Heart right ventricle (tissue), 16 donors: ENCODE measurements at regions not wholly inside any gene's neighbourhood (a gene's known extent, or its start where the extent isn't known, plus 50 kb on each side); places are given as distances from the start of the nearest gene placed in this dataset.

Experiments used
- ATAC-seq, 8 donors: fragments of 200-7000 bp; cut with Tn5 transposase; one replicate each; pipeline ENCODE4 v1.9.1; 2020; ENCODE audit warnings: mild to moderate bottlenecking in 8 of 8, moderate library complexity in 8 of 8, moderate number of reproducible peaks in 1 of 8
- DNase-seq, 2 donors: peaks; one replicate each; pipeline ENCODE4 v3.0.0-alpha.2; 2020
- H3K27ac ChIP-seq, 10 donors: fragments of 200-600 bp; sonication (generic) in 2 of 10; one replicate each; pipeline versions ENCODE4 v1.5.0 to v1.8.0; 2020 to 2022; ENCODE audit warnings: mild to moderate bottlenecking in 3 of 10
- H3K27me3 ChIP-seq, 7 donors: fragments of 200-600 bp; one replicate each; pipeline ENCODE4 v1.8.0; 2021 to 2022; ENCODE audit warnings: mild to moderate bottlenecking in 2 of 7
- H3K36me3 ChIP-seq, 9 donors: fragments of 200-600 bp; sonication (generic) in 1 of 9; one replicate each; pipeline versions ENCODE4 v1.5.0 to v1.8.0; 2020 to 2022; ENCODE audit warnings: mild to moderate bottlenecking in 2 of 9
- H3K4me1 ChIP-seq, 9 donors: fragments of 200-600 bp; sonication (generic) in 1 of 9; one replicate each; pipeline versions ENCODE4 v1.5.0 to v1.8.0; 2020 to 2022; ENCODE audit warnings: mild to moderate bottlenecking in 4 of 9
- H3K4me3 ChIP-seq, 10 donors: fragments of 200-600 bp; sonication (generic) in 2 of 10; one replicate each; pipeline versions ENCODE4 v1.5.0 to v1.8.0; 2020 to 2022; ENCODE audit warnings: mild to moderate bottlenecking in 7 of 10, moderate library complexity in 2 of 10
- H3K9me3 ChIP-seq, 11 donors: fragments of 200-600 bp in 10 of 11; sonication (generic) in 2 of 11; one replicate each; pipeline versions ENCODE4 v1.5.0 to v1.8.0; 2013 to 2022; ENCODE audit warnings: mild to moderate bottlenecking in 2 of 11, control low read depth in 1 of 11, moderate library complexity in 1 of 11
- WGBS, 2 donors: extraction: QIAGEN DNeasy Blood & Tissue Kit; methylation state at CpG; one replicate each; pipeline ENCODE4 v1.1.7; 2013; ENCODE audit warnings: inconsistent platforms in 1 of 2; 5-methylcytosine and 5-hydroxymethylcytosine counted together
- intact Hi-C, 10 donors: fragments of 100-400 bp; cut with DNase I; formaldehyde crosslinking; loops; one replicate each; pipeline versions ENCODE4 v1.11.1 to v1.14.2; 2022
- TF ChIP-seq, protein P1 (sequence below), 9 donors: fragments of 200-600 bp; sonication (generic) in 2 of 9; IDR thresholded peaks; one replicate each; pipeline versions ENCODE4 v1.5.0 to v1.8.0; 2021 to 2022; ENCODE audit warnings: antibody characterized with exemption in 9 of 9, mild to moderate bottlenecking in 5 of 9, moderate library complexity in 1 of 9
- donor health status: Arrhythmogenic right ventricular cardiomyopathy.
- donor health status: ischemic (EF 13 %, LVEDD 7.1; RV severe dilation, severe dysfunction).
- donor health status: healthy with polysubstance abuse.
- donor health status: DM: no; HTN: yes; CAD: no.
- donor health status: DM: no; HTN: no; CAD: no.
- donor health status: ischemic (EF 25% LVEDD 6.9; RV normal size, moderate dysfunction).
- donor health status: ischemic (EF 25% LVEDD 5.7; RV mildly dilated, moderate dysfunction).
- donor health status: healthy.
- donor health status: DM: yes; HTN: yes; CAD: no.
- donor health status: Ischemic cardiomyopathy.
- donor health status: ischemic (EF 35%, LVEDD 5.7; RV mildly dilated, moderate dysfunction).
- donor health status: nonischemic (EF 11% LVEDD 7.7; RV severe dilation, severe dysfunction).
- donor health status: DM: yes; HTN: yes; CAD: no.
- donor health status: PGD.
- donor health status: ischemic (EF 29% LVEDD 5.4; RV normal size, mild dysfunction).
- donor health status: nonischemic (EF 23%, LVEDD 6.1; RV moderate dilation, normal function).

DNA sequence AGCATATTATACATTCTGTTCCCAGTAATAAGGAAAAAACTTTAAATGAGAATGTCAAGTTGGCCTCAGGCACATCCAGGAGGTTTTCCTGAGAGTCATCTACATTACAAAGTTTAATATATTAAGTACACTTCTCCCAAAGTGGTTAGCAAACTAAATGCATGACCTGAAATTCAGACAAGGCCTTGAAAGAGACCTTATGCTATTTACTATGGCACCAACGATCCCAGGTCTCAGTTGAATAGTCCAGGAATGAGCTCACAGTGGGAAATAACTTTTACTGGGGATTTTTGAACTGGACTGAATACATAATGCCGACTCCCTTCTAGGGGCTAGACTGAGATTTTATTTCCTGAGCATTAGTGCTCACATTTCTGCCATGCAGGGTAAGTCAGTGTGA lies 1577.5 kb upstream of the PCDH7 start:
- Histone ChIP-seq H3K4me3 (no peak overlapping the region), H3K27me3 (no peaks in the 10 kb centered on the region), H3K36me3 (no peaks in the 10 kb centered on the region), H3K4me1 (no peaks in the 10 kb centered on the region), H3K9me3 (no peaks in the 10 kb centered on the region), H3K27ac (no peak overlapping the region)
- 70 to 73% methylated on average over 2 of the region's 2 CpGs for WGBS, 2 donors
- TF ChIP-seq, protein P1, sequence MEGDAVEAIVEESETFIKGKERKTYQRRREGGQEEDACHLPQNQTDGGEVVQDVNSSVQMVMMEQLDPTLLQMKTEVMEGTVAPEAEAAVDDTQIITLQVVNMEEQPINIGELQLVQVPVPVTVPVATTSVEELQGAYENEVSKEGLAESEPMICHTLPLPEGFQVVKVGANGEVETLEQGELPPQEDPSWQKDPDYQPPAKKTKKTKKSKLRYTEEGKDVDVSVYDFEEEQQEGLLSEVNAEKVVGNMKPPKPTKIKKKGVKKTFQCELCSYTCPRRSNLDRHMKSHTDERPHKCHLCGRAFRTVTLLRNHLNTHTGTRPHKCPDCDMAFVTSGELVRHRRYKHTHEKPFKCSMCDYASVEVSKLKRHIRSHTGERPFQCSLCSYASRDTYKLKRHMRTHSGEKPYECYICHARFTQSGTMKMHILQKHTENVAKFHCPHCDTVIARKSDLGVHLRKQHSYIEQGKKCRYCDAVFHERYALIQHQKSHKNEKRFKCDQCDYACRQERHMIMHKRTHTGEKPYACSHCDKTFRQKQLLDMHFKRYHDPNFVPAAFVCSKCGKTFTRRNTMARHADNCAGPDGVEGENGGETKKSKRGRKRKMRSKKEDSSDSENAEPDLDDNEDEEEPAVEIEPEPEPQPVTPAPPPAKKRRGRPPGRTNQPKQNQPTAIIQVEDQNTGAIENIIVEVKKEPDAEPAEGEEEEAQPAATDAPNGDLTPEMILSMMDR (IDR thresholded peaks at IDR 0.05) = no peak
- ATAC-seq = no peak
- intact Hi-C loops = no loop called here
- no peak for DNase-seq

DNA sequence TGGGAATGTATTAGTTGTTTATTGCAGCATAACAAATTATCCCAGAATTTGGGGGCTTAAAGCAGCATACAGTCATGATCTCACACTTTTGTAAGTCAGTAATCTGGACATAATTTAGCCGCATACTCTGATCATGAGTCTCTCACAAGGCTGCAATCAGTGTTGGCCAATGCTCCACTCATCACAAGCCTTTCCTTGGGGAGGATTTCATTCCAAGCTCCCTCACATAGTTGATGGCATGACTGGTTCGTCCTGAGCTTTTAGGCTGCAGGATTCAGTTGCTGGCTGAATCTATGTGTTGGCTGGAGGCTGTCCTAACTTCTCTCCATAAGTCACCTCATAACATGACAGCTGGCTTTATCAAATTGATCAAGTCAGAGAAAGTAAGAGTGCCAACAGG lies 1568.6 kb upstream of the PCDH7 start:
- whole genome bisulfite sequencing, 2 donors = 65 to 75% methylated on average over 2 of the region's 2 CpGs
- Histone ChIP-seq H3K4me1 (no peaks in the 10 kb centered on the region), H3K27ac (no peak overlapping the region), H3K36me3 (no peaks in the 10 kb centered on the region), H3K9me3 (no peaks in the 10 kb centered on the region), H3K4me3 (no peak overlapping the region), H3K27me3 (no peaks in the 10 kb centered on the region)
- no peak for ATAC-seq
- intact Hi-C loops = no loop called here
- TF ChIP-seq, protein P1 (IDR thresholded peaks at IDR 0.05) = no peak
- no peak for DNase-seq

DNA sequence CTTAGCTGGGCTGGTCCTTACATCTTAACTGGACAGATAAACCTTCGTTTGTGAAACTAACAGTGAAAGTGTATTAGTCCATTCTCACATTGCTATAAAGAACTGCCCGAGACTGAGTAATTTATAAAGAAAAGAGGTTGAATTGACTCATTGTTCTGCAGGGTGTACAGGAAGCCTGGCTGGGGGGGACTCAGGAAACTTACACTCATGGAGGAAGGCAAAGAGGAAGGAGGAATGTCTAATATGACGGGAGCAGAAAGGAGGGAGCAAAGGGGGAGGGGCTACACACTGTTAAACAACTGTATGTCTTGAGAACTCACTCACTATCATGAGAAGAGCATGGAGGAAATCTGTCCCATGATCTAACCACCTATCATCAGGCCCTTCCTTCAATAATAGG lies 1566.5 kb upstream of the PCDH7 start:
- 36 to 41% methylated on average over 3 of the region's 3 CpGs for WGBS, 2 donors
- Histone ChIP-seq H3K27ac (no peak overlapping the region), H3K9me3 (peaks cover 0 to 7% (median 0%) of the 10 kb centered on the region in 11 donors), H3K4me1 (no peaks in the 10 kb centered on the region), H3K27me3 (no peaks in the 10 kb centered on the region), H3K36me3 (no peaks in the 10 kb centered on the region), H3K4me3 (no peak overlapping the region)
- ATAC-seq = no peak
- TF ChIP-seq, protein P1 (IDR thresholded peaks at IDR 0.05) = no peak
- intact Hi-C loops = no loop called here
- no peak for DNase-seq

DNA sequence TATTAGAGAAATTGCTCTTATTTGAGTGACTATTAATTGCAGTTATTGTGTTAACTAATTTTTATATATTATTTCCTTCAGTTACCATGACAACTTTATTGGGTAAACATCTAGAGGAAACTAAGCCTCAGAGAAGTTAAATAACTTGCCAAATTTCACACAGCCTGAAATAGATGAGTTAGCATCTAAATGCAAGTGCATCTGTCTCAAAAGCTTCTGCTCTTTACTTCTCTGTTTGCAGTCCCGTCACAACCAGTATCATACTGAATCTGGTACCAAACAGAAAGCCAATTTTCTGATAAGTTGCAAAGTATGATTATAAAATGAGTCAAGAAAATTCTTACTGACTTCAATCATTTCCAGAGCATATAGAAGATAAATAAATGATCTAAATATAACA lies 1544.9 kb upstream of the PCDH7 start:
- ATAC-seq = no peak
- no peak for DNase-seq
- H3K36me3 ChIP-seq = no peaks in the 10 kb centered on the region

More for the DNA sequence above, 1544.9 kb upstream of the PCDH7 start:
- intact Hi-C loops = no loop called here
- Histone ChIP-seq H3K27ac (no peak overlapping the region), H3K27me3 (no peaks in the 10 kb centered on the region), H3K9me3 (peaks cover 0 to 13% (median 0%) of the 10 kb centered on the region in 11 donors), H3K4me3 (no peak overlapping the region), H3K4me1 (no peaks in the 10 kb centered on the region)
- 60 to 74% methylated on average over 1 of the region's 1 CpG for WGBS, 2 donors
- TF ChIP-seq, protein P1 (IDR thresholded peaks at IDR 0.05) = no peak
